K562 (cell line): ENCODE measurements at regions not wholly inside any gene's neighbourhood (a gene's known extent, or its start where the extent isn't known, plus 50 kb on each side); places are given as distances from the start of the nearest gene placed in this dataset.

ENCODE experiments used
- DPF2 ChIP-seq: fragments of 450-650 bp; IDR thresholded peaks from 2 replicates; pipeline ENCODE4 v1.6.1; 2016
- POLR2A ChIP-seq: fragments of 450-650 bp; conservative IDR thresholded peaks from 2 replicates; pipeline ENCODE4 v1.6.1; 2016
- TF ChIP-seq, protein P1 (sequence below): fragments of 250-450 bp; sonication (Bioruptor Pico); IDR thresholded peaks from 2 replicates; pipeline ENCODE4 v1.5.0; 2021; ENCODE audit warnings: mild to moderate bottlenecking, borderline replicate concordance

DNA sequence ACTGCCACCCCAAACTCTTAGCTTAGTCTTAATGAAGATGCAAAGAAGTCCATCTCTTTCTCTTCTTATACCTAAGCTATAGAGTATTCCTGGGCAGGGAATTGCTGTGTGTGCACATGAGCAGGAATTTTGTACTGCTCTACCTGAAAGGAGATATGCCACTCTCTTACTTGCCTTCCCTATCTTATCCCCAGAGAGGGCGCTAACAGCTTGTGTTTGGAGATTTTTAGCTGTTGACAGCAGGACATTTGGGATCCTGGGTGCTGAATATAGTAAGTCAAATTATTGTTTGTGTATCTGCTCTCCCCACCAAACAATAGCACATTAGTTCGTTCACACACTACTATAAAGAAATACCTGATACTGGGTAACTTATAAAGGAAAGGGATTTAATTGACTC, 159.5 kb downstream of the GABRG2 start:
- TF ChIP-seq, protein P1, sequence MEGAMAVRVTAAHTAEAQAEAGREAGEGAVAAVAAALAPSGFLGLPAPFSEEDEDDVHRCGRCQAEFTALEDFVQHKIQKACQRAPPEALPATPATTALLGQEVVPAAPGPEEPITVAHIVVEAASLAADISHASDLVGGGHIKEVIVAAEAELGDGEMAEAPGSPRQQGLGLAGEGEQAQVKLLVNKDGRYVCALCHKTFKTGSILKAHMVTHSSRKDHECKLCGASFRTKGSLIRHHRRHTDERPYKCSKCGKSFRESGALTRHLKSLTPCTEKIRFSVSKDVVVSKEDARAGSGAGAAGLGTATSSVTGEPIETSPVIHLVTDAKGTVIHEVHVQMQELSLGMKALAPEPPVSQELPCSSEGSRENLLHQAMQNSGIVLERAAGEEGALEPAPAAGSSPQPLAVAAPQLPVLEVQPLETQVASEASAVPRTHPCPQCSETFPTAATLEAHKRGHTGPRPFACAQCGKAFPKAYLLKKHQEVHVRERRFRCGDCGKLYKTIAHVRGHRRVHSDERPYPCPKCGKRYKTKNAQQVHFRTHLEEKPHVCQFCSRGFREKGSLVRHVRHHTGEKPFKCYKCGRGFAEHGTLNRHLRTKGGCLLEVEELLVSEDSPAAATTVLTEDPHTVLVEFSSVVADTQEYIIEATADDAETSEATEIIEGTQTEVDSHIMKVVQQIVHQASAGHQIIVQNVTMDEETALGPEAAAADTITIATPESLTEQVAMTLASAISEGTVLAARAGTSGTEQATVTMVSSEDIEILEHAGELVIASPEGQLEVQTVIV (CRISPR knock-in tag) = no peak
- no peak for TF ChIP-seq DPF2
- TF ChIP-seq POLR2A = no peak
